ENCODE measurements at regions not wholly inside any gene's neighbourhood (a gene's known extent, or its start where the extent isn't known, plus 50 kb on each side); places are given as distances from the start of the nearest gene placed in this dataset.

DNA sequence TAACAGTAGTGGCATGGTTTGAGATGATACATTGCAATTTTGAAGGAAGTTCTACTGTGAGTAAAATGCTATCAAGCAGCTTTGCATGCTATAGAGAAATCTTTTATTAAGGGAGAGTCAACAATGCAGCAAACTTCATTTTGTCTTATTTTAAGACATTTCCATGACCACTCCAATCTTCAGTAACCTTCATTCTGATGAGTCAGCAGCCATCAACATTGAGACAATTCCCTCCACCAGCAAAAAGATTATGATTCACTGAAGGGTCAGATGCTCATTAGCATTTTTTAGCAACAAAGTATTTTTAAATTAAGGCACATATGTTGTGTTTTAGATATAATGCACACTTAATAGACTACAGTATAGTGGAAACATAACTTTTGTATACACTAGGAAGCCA, 235.7 kb downstream of the DSC3 start:
- H3K36me3 Mint-ChIP-seq (ENCODE audit: insufficient read depth in 1 of 3, low read depth in 3 of 3): no peaks in the 10 kb centered on the region
- Histone ChIP-seq H3K4ac (ENCODE audit: low read depth, low read length) (no peak overlapping the region), H3K23me2 (ENCODE audit: insufficient read length, low read depth, low read length, poor library complexity, severe bottlenecking) (no peaks in the 10 kb centered on the region), H3K27me3 (ENCODE audit: insufficient read depth, low read length) (no peaks in the 10 kb centered on the region; the same call in 1 of the 2 replicates), H2AFZ (ENCODE audit: low read length) (no peak overlapping the region), H3K79me1 (ENCODE audit: insufficient read depth, low read depth, low read length, poor library complexity, severe bottlenecking) (no peaks in the 10 kb centered on the region), H4K20me1 (ENCODE audit: control insufficient read depth, insufficient read depth, insufficient read length) (no peaks in the 10 kb centered on the region), H3T11ph (ENCODE audit: low read length) (no peak overlapping the region), H3K4me1 (ENCODE audit: insufficient read depth, low read length) (no peaks in the 10 kb centered on the region; the same call in 1 of the 2 replicates), H4K5ac (ENCODE audit: insufficient read length, low read depth, low read length) (no peak overlapping the region), H3K18ac (ENCODE audit: insufficient read length, low read depth, low read length) (no peak overlapping the region), H3K27ac (ENCODE audit: insufficient read length, low read depth, low read length) (no peak overlapping the region), H3K79me2 (ENCODE audit: insufficient read depth, low read length) (no peaks in the 10 kb centered on the region), H3K23ac (ENCODE audit: insufficient read length, low read depth, low read length) (no peak overlapping the region), H3K56ac (ENCODE audit: insufficient read length, low read depth, low read length) (no peak overlapping the region), H2BK15ac (ENCODE audit: low read depth, low read length) (no peak overlapping the region), H2BK5ac (ENCODE audit: insufficient read length, low read length) (no peak overlapping the region), H2BK20ac (ENCODE audit: low read depth, low read length, poor library complexity, severe bottlenecking) (no peak overlapping the region), H4K91ac (ENCODE audit: insufficient read length, low read depth, low read length) (no peak overlapping the region), H3K14ac (ENCODE audit: insufficient read depth, low read length) (no peak overlapping the region), H4K8ac (replicated peaks; ENCODE audit: insufficient read length, low read depth, low read length) (no peak overlapping the region), H3K9me3 (ENCODE audit: control insufficient read depth, low read depth, low read length) (no peaks in the 10 kb centered on the region), H2BK120ac (ENCODE audit: low read depth, low read length, poor library complexity, severe bottlenecking) (no peak overlapping the region), H3K4me2 (ENCODE audit: insufficient read depth, insufficient read length, low read length) (no peak overlapping the region), H2BK12ac (ENCODE audit: insufficient read length, low read depth, low read length) (no peak overlapping the region), H2AK5ac (ENCODE audit: insufficient read length, low read length) (no peak overlapping the region), H3K9ac (ENCODE audit: extremely low read depth, insufficient read length, low read length) (no peak overlapping the region)
- H3K4me3 Mint-ChIP-seq: no peak overlapping the region
- H3K9me3 Mint-ChIP-seq: no peaks in the 10 kb centered on the region
- H3K27me3 Mint-ChIP-seq (ENCODE audit: low read depth): no peaks in the 10 kb centered on the region
- no peak for TF ChIP-seq CTCF (conservative IDR thresholded peaks at IDR 0.05)
- peaks cover 3% of the 10 kb centered on the region in 2 experiments for H3K4me1 Mint-ChIP-seq
- no peak for DNase-seq
- no peak overlapping the region for H3K27ac Mint-ChIP-seq
